Activated CD4-positive, CD25-positive, alpha-beta regulatory T cell treated with anti-CD3 and anti-CD28 coated beads, Interleukin-2, amount 50 U/mL, for 72 hours (primary cell): ENCODE measurements at regions not wholly inside any gene's neighbourhood (a gene's known extent, or its start where the extent isn't known, plus 50 kb on each side); places are given as distances from the start of the nearest gene placed in this dataset.
"Not testable (repeated sequence)": the region's sequence is repeated elsewhere in the genome, so short reads cannot be mapped to it uniquely, and the experiment has no call there.

Source experiments
- DNase-seq: peaks from one replicate; pipeline ENCODE4 v3.0.0; 2021

- DNase-seq, result no peak
These were observed 154.9 kb downstream of the ASB9 start for GRCh38 chrX:15114743-15115566.

DNA sequence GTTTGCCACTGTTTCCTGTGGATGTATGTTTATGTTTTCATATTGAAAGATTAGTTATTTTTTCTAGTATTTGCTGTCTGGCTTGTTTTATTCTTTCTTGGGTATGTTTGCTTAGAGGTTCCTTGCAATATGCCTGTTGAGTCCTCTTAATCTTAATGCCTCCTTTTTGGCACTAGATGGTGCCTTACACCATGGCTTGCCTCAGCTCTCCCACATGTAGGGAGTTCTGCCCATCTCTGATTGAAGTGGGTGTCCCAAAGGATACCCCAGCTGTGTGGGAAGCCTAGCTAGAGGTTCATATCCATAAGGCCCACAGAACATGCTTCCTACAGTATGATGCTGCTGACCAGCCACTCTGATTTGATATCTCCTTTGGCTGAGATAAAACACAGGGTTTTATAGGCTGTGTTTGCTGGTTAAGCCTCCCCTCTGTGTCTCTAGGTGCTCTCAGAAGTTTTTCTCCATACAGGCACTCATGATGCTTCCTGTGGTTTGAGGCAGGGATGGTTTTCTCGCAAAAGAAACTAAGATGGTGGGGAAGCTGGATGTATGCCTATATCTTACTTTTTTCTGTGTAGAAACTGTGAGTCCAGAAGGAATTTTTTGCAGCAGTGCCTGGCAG is 162.4 kb downstream of the ASB9 start:
- no peak for DNase-seq

DNA sequence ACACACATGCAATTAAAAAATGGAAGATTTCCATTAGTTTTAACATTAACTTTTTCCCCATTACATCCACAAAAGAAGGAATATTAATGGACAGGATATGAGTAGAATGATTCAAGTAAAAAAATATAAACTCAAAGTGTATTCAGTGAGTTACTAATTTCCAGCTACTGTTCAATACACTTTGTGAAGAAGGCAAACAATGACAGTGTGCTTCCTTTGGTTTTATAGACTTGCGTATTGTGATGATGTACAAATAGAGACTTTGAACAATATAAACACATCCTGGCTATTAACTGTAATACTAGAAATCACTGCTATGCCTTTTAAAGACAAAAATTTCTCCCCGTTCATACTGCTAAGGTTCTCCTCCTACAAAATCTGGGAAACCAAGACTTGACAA is 171.4 kb downstream of the ASB9 start:
- no peak for DNase-seq

DNA sequence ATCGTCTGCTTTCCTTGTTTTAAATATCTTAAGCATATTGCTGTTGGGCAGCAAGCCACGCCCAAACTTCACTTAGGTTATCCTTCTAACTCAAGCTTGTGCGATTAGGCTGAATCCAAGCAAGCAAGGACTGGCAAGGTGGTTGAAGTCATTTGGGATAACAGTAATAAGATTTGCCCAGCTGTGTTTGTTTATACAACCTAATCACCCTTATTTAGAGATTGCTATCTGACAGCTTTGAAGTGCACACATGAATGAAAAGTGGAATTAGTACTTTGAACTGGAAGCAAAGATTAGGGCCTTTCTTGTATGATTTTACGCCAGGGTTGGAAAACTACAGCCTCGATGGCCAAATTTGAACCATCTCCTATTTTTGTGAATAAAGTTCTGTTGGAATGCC is 182.1 kb downstream of the ASB9 start:
- no peak for DNase-seq

DNA sequence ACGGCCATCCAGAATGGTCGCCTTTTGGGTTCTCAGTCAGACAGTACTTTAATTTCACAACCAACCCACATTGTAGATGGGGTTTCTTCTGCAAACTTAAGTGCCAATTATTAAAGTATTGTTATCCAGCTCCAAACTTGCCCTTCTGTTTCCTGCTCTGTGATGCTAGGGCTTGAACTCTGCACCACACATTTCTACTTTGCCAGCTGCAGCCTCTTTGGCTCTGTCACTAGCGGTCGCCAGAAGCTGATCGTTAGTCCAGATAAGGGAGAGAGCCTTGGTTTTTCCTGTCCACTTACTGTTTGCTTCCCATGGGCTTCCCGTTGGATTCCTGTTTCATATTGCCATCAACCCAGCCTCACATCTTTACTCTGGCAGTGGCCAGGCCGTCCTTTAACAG is 196.6 kb downstream of the ASB9 start:
- DNase-seq, result no peak

DNA sequence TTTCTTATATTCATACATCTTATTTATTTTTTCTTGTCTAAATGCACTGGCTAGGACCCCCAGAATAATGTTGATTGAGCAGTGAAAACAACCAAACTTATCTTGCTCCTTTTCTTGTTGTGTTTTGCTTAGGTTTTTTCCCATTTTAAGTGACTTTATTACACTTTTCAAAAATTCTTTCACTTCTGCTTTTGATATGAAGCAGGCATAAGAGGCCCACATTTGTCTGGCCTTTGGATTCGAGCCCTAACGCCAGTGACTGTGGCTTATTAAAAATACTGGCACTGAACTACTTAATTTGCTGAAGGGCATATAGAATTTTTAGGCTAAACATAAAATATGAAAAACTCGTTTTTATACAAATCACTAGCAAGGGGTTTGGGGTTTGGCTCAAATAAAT is 197.0 kb downstream of the ASB9 start:
- no peak for DNase-seq

DNA sequence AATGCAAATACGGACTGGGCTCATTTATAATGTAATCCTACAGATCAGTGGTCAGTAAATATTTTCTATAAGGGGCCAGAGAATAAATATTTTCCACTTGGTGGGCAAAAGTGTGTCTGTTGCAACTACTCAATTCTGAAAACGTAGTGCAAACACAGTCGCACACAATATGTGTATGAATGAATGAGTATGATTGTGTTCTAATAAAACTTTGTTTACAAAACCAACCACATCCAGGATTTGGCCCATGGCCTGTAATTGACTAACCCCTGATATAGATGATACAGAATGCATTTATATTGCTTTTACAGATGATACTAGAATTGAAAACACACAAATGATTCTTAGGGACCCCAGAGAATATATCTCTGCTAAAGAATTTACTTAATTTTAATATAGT is 197.6 kb downstream of the ASB9 start:
- DNase-seq, result no peak

DNA sequence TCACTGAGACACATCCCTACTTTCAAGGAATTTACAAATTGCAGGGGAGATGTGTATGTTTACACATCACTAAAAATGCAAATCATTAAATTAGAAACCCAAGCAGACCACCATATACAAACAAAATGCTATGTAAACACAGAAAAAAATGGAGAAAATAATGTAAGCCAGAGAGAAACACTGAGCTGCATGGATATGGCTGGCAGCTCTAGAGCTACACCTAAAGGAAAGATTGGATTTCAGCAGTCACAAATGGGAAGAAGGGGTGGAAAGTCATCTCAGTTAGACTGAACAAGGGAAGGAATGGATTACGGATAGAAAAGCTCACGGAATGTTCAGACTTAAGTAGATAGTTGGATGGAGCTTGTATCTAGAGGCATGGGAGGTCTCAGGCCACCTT is 186.3 kb downstream of the MOSPD2 start:
- no peak for DNase-seq

- no peak for DNase-seq
These were observed 182.8 kb downstream of the MOSPD2 start for GRCh38 chrX:15056044-15056443.

DNA sequence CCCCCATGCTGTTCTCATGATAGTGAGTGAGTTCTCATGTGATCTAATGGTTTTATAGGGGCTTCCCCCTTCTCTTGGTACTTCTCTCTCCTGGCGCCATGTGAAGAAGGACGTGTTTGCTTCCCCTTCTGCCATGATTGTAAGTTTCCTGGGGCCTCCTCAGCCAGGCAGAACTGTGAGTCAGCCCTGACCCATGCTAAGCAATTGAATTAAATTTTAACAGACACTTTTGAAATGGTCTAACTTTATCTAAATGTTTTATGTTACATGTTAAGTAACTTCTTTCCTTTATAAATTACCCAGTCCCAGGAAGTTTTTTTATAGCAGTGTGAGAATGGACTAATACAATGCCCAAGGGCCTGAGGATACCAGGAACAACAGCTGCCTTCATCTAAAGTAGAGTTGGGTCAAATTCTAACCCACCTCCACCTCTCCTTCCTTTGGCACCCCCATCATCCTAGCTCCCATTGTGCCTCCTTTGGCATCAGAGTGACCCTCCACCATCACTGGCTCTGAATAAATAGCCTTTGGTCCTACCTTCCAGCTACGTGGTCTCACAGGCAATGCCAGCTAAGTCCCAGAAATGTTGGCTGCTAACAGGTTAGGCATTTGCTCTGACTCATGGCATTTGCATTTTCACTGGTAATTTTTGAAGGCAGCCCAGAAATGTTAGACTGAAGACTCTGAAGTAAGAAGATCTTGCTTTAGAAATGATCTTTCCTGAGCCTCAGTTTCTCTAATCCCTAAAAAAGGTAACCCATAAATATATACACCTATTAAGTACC is 182.1 kb downstream of the MOSPD2 start:
- DNase-seq, result no peak

GRCh38 chrX:15050395-15050794 is 177.2 kb downstream of the MOSPD2 start:
- DNase-seq, result no peak

DNA sequence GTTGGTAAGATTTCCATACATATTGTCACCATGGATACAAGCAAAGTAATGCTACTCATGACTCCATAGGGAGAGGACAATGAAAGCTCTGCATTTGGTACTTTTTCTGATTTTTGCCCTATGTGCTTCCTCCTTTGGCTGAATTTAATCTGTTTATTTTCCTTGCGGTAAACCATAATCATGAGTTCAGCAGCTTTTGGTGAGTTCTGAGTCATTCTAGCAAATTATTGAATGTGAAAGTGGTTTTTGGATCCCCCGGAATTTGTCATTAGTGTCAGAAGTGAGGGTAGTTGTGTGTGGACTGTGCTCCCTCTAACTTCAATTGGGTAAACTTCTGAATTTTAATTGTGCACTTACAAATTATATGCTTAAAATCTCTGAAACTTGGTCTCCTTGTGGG is 170.3 kb downstream of the MOSPD2 start:
- DNase-seq, result no peak

- DNase-seq, result no peak
These were observed 160.7 kb downstream of the MOSPD2 start for GRCh38 chrX:15033917-15034316.

- no peak for DNase-seq
These were observed 144.3 kb downstream of the MOSPD2 start for GRCh38 chrX:15017491-15017890.

DNA sequence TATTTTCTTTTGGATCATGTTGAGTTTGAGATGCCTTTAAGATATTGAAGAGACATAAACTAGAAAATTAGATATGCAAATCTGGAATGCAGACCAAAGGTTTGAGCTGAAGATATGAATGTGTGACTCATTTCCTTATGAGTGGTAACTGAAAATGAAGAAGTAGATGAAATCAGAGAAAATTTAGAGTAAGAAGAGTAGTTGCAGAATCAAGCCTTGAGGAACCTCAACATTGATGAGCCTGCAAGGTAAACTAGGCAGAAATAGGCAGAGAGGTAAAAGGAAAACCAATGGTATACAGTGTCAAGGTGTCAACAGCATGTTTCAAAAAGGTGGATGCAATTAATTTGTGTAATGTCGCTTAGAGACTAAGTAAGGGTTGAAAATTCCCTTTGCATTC is 142.8 kb downstream of the MOSPD2 start:
- DNase-seq, result no peak

DNA sequence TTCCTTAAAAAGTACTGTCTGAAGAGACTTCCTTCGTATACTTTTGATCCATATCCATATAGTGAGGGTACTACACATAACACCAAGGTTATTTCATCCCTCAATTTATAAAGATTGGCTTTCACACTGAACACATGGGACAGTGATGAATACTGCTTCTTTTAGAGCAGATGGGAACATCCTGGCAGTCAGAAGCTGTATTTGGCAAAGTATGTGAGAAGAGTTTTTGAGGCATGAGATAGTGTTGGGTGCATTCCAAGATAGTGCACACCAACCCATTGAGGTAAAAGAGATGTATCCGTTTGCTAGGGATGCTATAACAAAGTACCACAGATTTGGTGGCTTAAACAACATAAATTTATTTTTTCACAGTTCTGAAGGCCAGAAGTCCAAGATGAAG is 141.1 kb downstream of the MOSPD2 start:
- no peak for DNase-seq

- DNase-seq, result no peak
These were observed 140.2 kb downstream of the MOSPD2 start for GRCh38 chrX:15013461-15013860.

GRCh38 chrX:14997271-14997670 is 124.0 kb downstream of the MOSPD2 start:
- no peak for DNase-seq

DNA sequence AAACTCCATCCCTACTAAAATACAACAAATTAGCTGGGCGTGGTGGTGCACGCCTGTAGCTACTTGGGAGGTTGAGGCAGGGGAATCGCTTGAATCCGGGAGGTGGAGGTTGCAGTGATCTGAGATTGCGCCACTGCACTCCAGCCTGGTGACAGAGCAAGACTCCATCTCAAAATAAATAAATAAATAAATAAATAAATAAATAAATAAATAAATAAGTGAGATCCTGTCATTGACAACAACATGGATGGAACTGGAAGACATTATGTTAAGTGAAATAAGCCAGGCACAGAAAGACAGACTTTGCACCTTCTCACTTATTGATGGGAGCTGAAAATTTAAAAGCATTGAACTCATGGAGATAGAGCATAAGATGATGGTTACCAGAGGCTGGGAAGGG is 111.2 kb downstream of the MOSPD2 start:
- not testable (repeated sequence) for DNase-seq
